ENCODE measurements at regions not wholly inside any gene's neighbourhood (a gene's known extent, or its start where the extent isn't known, plus 50 kb on each side); places are given as distances from the start of the nearest gene placed in this dataset.

DNA sequence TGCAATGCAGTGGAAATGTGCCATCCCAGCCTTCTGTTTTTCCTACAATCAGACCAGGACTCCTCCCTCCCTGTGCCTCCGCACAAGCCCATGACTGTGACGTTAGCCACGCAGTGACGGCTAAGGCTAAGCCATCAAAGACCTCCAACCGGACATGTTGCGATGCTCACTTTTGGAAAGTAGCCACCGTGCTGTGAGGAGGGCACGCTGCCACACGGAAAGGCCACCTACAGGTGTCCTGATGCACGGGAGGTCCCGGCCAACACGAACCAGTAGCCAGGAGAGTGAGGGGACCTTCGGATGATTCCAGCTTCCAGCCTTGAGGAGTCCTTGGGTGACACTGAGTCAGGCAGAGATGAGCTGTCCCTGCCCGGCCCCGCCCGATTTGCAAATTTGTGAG lies 53.9 kb downstream of the FOXL1 start:
- no peak for DNase-seq (ENCODE audit: low read depth in 2 of 2)

DNA sequence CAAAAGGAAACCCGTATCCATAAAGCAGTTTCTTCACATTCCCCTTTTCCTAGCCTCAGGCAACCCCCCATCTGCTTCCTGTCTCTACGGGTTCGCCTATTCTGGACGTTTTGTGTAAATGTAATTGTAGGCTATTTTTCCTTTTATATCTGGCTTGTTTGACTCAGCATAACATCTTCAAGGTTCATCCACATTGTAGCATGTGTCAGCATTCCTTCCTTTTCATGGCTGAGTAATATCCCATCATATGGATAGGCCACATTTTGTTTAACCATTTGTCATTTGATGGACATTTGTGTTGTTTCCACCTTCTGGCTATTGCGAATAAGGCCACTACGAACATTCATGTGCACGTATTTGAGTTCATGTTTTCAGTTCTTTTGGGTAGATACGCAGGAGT lies 54.6 kb downstream of the FOXL1 start:
- DNase-seq (ENCODE audit: low read depth in 2 of 2): no peak

GRCh38 chr16:86634292-86634691 lies 55.9 kb downstream of the FOXL1 start:
- no peak for DNase-seq (ENCODE audit: low read depth in 2 of 2)

DNA sequence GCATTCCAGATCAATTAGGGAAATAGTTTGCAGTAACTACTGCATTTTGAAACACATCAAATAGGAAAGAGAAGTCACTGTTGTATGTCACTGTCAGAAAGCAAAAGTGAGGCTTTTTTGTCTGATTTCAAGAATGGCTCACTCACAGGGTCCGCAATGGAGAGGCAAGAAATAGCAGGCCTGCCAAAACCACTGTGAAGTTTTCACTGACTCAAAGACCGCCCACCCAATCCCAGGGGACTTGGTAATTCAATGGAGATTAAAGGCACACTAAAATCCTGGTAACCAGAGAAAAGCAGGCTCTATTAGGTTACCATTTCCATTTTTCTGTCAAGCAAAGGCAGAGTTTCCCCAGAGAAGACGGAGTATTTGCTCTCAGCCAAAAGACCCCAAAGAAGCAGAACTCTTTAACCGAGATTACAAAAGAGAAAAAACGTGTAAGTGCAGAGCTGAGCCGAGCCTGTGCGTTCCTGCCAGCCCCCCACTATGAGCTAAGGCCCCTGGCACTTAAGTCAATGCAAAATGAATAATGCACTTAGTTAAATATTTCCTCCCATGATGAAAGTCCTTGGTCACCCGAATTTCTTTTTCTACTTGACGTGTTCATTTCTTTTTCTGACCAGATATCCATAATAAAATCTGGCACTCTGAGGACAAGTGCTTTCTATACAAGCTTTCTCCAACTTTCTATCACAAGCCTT lies 57.0 kb downstream of the FOXL1 start:
- no peak for DNase-seq (ENCODE audit: low read depth in 2 of 2)

DNA sequence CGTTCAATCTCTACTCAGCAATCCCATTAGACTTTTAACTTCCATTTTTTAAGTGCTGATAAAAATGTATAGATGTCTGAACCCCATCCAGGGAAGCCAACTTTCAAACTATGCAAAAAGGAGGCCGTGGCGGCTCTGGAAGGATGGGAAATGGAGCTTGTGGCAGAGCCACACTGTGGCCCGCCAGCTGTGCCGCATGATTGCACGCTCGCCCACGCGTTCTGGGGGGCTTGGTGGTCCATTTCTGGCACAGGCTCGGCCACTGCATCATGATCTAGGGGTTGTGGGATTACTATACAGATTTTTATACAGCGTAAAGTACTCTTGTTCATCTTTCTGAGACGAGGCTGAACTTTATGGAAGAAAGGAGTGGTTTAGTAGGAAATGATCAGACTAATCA lies 57.6 kb downstream of the FOXL1 start:
- no peak for DNase-seq (ENCODE audit: low read depth in 2 of 2)

DNA sequence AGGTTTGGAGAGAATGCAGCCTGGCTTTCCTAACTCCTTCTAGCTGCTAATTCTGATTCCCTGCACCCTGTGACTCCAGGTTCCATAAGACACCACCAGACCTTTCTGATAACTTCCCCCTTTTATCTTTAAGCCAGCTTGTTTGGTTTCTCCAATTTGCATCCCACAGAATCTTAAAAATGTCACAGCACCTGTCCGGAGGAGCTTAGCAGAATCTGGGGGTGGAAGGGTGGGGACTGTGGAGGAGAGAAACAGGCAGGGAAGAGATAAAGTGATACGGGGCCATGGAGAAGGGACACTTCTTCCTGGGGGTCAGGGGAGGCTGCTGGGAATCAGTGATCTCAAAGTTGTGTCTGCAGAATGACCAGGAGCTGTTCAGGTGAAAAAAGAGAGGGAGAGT lies 59.4 kb downstream of the FOXL1 start:
- DNase-seq (ENCODE audit: low read depth in 2 of 2): no peak

DNA sequence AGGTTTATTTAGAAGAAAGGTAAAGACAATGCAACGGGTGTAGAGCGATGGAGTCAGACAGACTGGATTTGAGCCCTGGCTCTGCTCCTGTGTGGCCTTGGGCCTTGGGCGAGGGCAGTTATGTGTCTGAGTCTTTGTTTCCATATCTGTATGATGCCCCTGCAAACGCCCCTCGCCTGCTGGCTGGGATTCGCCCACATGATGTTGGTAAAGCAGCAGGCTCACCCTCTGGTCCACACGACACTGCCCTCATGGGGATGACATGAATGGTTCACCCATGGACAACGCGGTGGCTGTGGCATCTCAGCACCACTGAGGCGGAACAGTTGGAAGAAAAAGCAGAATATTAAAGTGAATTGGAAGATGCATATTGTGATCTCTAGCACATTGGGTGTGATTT lies 60.3 kb downstream of the FOXL1 start:
- no peak for DNase-seq (ENCODE audit: low read depth in 2 of 2)

GRCh38 chr16:86639354-86639753 lies 61.0 kb downstream of the FOXL1 start:
- DNase-seq (ENCODE audit: low read depth in 2 of 2): no peak

DNA sequence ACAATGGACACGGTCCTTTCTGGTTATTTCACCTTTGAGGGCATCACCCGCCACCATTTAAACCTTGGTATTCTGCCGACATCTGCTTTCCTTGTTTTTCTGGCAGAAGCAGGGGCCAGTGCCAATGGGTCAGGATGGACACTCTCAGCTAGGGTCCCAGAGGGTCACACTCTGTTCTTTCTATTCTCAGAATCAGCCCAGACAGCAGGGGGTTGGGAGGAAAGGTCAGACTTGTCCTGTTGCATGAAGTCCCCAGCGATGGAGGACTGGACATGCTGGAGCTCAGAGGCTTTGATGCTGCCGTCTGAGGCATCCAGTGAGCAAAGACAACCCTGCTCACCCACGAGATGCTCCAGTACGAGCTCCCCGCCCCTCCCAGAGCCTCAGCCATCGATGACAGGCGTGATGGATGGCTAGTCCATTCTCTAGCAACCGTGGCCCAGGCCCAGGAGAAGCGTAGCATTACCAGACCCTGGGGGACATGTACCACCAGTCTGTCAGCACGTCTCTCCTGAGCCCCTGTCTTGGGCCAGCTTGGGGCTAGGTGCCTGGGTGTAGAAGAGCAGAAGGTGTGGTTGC lies 62.0 kb downstream of the FOXL1 start:
- DNase-seq (ENCODE audit: low read depth in 2 of 2): no peak

DNA sequence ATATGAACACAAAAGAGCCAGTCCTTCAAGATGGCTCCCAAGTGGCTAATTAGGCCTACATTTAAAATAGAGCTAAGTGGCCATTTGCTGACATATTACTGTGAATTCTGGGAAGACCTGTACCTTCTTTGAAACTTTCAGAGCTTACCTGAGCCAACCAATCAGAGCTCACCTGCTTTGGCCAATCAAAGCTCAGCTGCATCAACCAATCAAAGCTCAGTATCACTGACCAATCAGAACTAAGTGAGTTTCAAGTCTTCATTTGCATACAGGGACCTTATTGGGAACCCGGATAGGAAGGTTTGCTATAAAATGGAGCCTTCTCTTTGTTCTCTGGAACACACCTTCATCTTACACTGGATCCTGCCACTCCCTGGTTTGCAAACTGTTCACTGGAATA lies 63.7 kb downstream of the FOXL1 start:
- no peak for DNase-seq (ENCODE audit: low read depth in 2 of 2)

DNA sequence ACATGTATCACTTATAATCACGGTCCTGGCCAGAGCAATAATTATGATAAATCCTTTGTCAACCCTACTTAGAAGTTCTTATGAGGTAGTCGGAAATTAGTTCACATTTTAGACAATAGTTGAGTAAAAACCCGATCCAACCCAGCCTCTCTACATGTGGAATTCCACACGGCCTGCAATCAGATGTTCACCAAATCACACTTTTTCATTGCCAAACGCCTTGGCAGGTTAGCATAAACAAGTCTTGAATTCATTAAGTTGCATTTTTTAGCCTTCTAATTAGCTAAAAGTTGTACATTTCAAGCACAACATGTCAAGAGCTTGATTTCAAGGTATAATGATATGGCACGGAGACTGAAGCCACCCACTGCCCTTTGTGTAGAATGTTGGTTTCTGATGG lies 65.3 kb downstream of the FOXL1 start:
- DNase-seq (ENCODE audit: low read depth in 2 of 2): no peak

- DNase-seq (ENCODE audit: low read depth in 2 of 2): no peak
Measured at GRCh38 chr16:86647561-86647960, 69.2 kb downstream of the FOXL1 start.

DNA sequence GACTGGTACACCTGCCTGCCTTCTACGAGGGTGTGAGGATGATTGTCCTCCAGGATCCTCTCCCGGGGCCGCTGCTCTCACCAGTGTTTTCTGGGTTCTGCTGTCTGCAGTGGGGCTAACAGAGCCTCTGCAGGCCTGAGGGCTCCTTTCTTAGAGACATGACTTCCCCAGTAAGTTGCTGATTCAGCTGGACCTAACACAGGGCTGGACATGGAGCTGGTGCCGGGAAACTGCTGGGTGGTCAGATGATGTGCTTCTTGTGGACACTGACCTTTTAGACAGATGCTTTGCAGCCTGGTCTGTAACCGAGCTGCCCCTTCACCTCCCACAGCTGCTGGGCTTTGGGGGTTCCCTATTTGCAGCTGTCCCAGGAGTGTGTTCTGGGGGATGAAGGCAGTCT lies 71.5 kb downstream of the FOXL1 start:
- DNase-seq (ENCODE audit: low read depth in 2 of 2): no peak

GRCh38 chr16:86651013-86651627 lies 72.8 kb downstream of the FOXL1 start:
- no peak for DNase-seq (ENCODE audit: low read depth in 2 of 2)

DNA sequence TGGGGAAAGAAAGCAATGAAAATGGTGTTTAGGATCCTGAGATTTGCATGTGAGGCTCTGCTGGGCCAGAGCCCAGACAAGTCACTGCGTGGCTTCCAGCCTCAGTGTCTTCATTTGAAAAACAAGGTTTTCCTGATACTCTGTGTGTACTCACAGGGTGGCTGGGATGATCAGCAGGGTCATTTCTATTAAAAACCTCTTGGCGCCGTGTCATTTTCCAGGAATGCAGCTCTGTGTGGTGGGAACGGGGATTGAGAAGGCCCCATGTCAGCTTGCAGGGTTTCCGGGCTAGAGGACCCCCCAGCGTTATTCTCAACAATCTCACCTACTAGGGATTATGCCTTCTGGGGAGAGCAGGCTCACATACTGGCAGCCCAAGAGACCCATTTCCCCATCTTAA lies 73.5 kb downstream of the FOXL1 start:
- DNase-seq (ENCODE audit: low read depth in 2 of 2): no peak

- DNase-seq (ENCODE audit: low read depth in 2 of 2): no peak
Measured at GRCh38 chr16:86653285-86654006, 75.1 kb downstream of the FOXL1 start.

DNA sequence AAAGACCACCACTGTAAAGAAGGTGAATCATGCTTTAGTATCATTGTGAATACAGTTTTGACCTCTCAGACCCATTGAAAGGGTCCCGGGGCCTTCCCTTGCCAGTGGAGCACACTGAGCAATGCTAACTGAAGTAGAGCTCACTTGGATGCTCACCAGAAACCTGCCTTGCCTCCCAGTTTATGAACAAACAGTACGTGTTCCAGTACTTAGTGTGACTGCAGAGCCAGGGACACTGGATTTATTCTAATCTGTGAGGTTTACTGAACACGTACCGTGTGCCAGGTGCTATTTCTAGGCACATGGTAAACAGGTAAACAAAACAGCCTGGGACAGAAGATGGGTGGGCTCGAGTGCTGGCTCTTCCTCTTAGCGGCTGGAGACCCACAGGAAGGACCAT lies 79.6 kb downstream of the FOXL1 start:
- no peak for DNase-seq (ENCODE audit: low read depth in 2 of 2)

DNA sequence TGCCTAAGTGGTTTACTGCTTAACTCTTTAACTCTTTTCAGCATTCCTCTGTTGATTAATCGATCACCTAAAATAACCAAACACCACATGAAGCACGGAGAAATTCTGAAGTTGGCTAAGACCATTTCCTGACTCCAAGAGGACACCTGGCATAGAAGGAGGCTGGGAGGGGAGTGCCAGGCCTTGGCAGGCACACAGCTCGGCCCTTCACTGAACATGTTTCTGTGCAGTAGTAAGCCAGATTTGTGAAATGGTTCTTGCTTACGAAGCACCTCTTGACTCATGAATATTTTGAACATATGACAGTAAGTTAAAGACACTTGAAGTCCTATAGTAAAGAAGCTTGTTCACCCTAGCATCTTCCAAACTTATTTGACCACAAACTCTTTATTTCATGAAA lies 82.3 kb downstream of the FOXL1 start:
- no peak for DNase-seq (ENCODE audit: low read depth in 2 of 2)

GRCh38 chr16:86661706-86662105 lies 83.4 kb downstream of the FOXL1 start:
- no peak for DNase-seq (ENCODE audit: low read depth in 2 of 2)

GRCh38 chr16:86662195-86662594 lies 83.8 kb downstream of the FOXL1 start:
- no peak for DNase-seq (ENCODE audit: low read depth in 2 of 2)

DNA sequence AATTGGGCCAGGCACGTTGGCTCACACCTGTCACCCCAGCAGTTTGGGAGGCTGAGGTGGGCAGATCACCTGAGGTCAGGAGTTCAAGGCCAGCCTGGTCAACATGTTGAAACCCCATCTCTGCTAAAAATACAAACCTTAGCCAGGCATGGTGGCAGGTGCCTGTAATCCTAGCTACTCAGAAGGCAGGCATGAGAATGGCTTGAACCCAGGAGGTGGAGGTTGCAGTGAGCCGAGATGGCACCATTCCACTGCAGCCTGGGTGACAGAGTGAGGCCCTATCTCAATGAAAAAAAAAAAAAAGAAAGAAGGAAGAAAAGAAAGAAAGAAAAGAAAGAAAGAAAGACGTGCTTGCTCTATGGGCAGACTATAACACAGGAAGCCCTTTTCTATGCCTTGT lies 84.4 kb downstream of the FOXL1 start:
- no peak for DNase-seq (ENCODE audit: low read depth in 2 of 2)

DNA sequence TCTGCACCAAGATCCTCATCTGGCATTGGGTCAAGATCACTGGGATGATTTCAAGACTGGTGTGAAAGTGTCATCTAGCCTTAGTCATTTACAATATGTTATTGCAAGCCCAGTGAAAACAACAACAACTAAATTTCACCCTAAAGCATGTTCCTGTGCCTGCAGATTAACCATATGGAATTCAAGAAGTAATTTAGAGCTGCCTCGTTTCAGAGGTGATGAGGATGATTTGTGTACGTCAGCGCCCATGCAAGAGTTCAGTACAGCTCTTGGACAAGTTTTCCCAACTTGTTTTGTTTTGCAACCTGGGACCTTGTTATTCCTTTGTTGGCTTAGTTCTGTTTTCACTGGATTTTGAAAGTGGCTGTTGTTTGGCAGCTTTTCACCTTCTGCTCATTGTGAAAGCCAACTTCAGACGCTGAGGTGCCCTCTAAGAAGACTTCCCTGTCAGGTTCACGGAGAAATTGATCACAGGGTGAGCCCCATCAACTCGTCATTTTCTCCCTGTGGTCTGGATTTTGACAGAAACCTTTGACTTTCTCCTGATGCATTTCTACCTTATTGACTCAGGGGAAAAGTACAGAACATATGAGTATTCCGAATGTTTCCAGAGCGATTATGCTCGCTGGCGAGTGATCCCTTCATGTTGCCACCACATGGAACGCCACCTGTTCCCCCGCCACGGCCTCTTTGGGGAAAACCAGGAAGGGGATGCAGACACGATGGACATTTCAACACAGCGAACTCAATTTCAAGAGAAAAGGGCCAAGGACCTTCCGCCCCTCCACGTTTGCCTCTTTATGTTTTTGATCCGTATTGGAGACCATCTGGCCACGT lies 85.6 kb downstream of the FOXL1 start:
- DNase-seq (ENCODE audit: low read depth in 2 of 2): no peak
